HCT116 (cell line): ENCODE measurements at regions not wholly inside any gene's neighbourhood (a gene's known extent, or its start where the extent isn't known, plus 50 kb on each side); places are given as distances from the start of the nearest gene placed in this dataset.

ENCODE experiments used
- ATAC-seq: fragments of 200-7000 bp; cut with Tn5 transposase; 2 replicates; pipeline ENCODE4 v1.9.1; 2020; ENCODE audit warnings: mild to moderate bottlenecking, moderate library complexity
- BruUV-seq: library from RNA; stranded (reverse); fragments of 400-500 nt; replicated peaks from 2 replicates; lab custom pipeline; 2021; lab: Mats Ljungman, UMichigan
- CTCF ChIA-PET: fragments of 300-600 bp; sonication (Branson Sonifier 250); formaldehyde crosslinking; loops from one replicate; lab custom pipeline; 2021; ENCODE audit warnings: antibody characterized with exemption; lab: Charles Lee
- POLR2A ChIA-PET: fragments of 300-600, 350-600 bp; sonication (Branson Sonifier 250); formaldehyde crosslinking; loops from one replicate; lab custom pipeline; 2021; ENCODE audit warnings: antibody characterized with exemption; lab: Charles Lee
- RAD21 ChIA-PET, 2 experiments: fragments of 300-600 bp; sonication (Branson Sonifier 250); formaldehyde crosslinking; loops; one replicate each; lab custom pipeline; 2023; ENCODE audit warnings: low total read pairs in 2 of 2; ENCODE audit not compliant: uncharacterized antibody in 2 of 2, unreplicated experiment in 2 of 2, low non-redundant PET in 1 of 2; lab: Charles Lee
- DNase-seq: peaks from one replicate; pipeline ENCODE4 v3.0.0-alpha.2; 2010; ENCODE audit warnings: low read depth, low spot score
- H2AFZ ChIP-seq: fragments of 200-600 bp; shearing (Covaris generic), sonication (generic); 2 replicates; pipeline ENCODE4 v1.6.1; 2017; ENCODE audit warnings: low read depth, mixed run types, mixed read lengths, antibody characterized with exemption, low read length; ENCODE audit not compliant: poor library complexity, severe bottlenecking
- H3K27ac ChIP-seq: 2 replicates; pipeline ENCODE4 v1.5.1; 2012; ENCODE audit warnings: low read depth, low read length
- H3K27me3 ChIP-seq: fragments of 200-600 bp; sonication (generic); 2 replicates; pipeline ENCODE4 v1.6.1; 2016; ENCODE audit warnings: mixed run types, low read length, mixed read lengths; ENCODE audit not compliant: insufficient read depth
- H3K36me3 ChIP-seq, 2 experiments: fragments of 200-500 bp in 1 of 2; fragments of 200-600 bp in 1 of 2; sonication (Bioruptor generic) in 1 of 2; sonication (generic) in 1 of 2; 2 replicates each; pipeline versions ENCODE4 v1.5.1 to v1.6.1; 2014 to 2016; ENCODE audit warnings: low read length in 2 of 2, inconsistent platforms in 1 of 2, mixed read lengths in 1 of 2, mixed run types in 1 of 2; ENCODE audit not compliant: insufficient read depth in 2 of 2, control insufficient read depth in 1 of 2
- H3K4me1 ChIP-seq, 2 experiments: fragments of 200-600 bp in 1 of 2; sonication (generic) in 1 of 2; 2 replicates each; pipeline versions ENCODE4 v1.5.1 to v1.6.1; 2012 to 2017; ENCODE audit warnings: low read length in 2 of 2, inconsistent platforms in 1 of 2, mild to moderate bottlenecking in 1 of 2, mixed read lengths in 1 of 2, mixed run types in 1 of 2, moderate library complexity in 1 of 2; ENCODE audit not compliant: insufficient read depth in 2 of 2, control insufficient read depth in 1 of 2
- H3K4me2 ChIP-seq: fragments of 200-600 bp; sonication (generic); 2 replicates; pipeline ENCODE4 v1.6.1; 2017; ENCODE audit warnings: mixed run types, low read length, mixed read lengths
- H3K4me3 ChIP-seq, 2 experiments: fragments of 200-600 bp in 1 of 2; sonication (generic) in 1 of 2; replicated peaks in 1 of 2; 2 replicates each; pipeline ENCODE4 v1.5.1; 2011 to 2016; ENCODE audit warnings: low read length in 2 of 2, control low read depth in 1 of 2, low read depth in 1 of 2, mild to moderate bottlenecking in 1 of 2, mixed read lengths in 1 of 2, mixed run types in 1 of 2
- H3K79me2 ChIP-seq: fragments of 200-600 bp; sonication (generic); 2 replicates; pipeline ENCODE4 v1.6.1; 2017; ENCODE audit warnings: mild to moderate bottlenecking, mixed run types, low read length, moderate library complexity, mixed read lengths; ENCODE audit not compliant: insufficient read depth
- H3K9ac ChIP-seq: fragments of 200-600 bp; sonication (generic); 2 replicates; pipeline ENCODE4 v1.6.1; 2016; ENCODE audit warnings: low read length, mixed read lengths
- H3K9me2 ChIP-seq: fragments of 200-600 bp; sonication (generic), shearing (Covaris generic); 2 replicates; pipeline ENCODE4 v1.6.1; 2017; ENCODE audit warnings: mixed run types, mild to moderate bottlenecking, moderate library complexity; ENCODE audit not compliant: insufficient read depth
- H3K9me3 ChIP-seq, 2 experiments: fragments of 200-500 bp in 1 of 2; fragments of 200-600 bp in 1 of 2; sonication (Bioruptor generic) in 1 of 2; sonication (generic) in 1 of 2; 2 replicates each; pipeline ENCODE4 v1.6.1; 2014 to 2017; ENCODE audit warnings: low read length in 2 of 2, mixed read lengths in 2 of 2, inconsistent platforms in 1 of 2, low read depth in 1 of 2, mild to moderate bottlenecking in 1 of 2, mixed run types in 1 of 2, moderate library complexity in 1 of 2; ENCODE audit not compliant: control insufficient read depth in 1 of 2, insufficient read depth in 1 of 2
- H4K20me1 ChIP-seq: fragments of 200-600 bp; sonication (generic), shearing (Covaris generic); 2 replicates; pipeline ENCODE4 v1.6.1; 2017; ENCODE audit warnings: mixed run types, mild to moderate bottlenecking, moderate library complexity; ENCODE audit not compliant: insufficient read depth
- CBX3 ChIP-seq: IDR thresholded peaks from 2 replicates; pipeline ENCODE4 v1.6.1; 2012; ENCODE audit warnings: low read depth
- CTCF ChIP-seq, 3 experiments: fragments of 200-600 bp in 1 of 3; sonication (generic) in 1 of 3; IDR thresholded peaks in 2 of 3; conservative IDR thresholded peaks in 1 of 3; 2 replicates each; pipeline ENCODE4 v1.5.1; 2012 to 2017; ENCODE audit warnings: low read depth in 2 of 3, low read length in 2 of 3, antibody characterized with exemption in 1 of 3, borderline replicate concordance in 1 of 3, control low read depth in 1 of 3, mild to moderate bottlenecking in 1 of 3, mixed read lengths in 1 of 3, mixed run types in 1 of 3, moderate library complexity in 1 of 3; ENCODE audit not compliant: insufficient read depth in 1 of 3
- EGR1 ChIP-seq: IDR thresholded peaks from 2 replicates; pipeline ENCODE4 v1.6.1; 2012; ENCODE audit warnings: low read depth
- ELF1 ChIP-seq: IDR thresholded peaks from 2 replicates; pipeline ENCODE4 v1.6.1; 2012; ENCODE audit warnings: low read depth, borderline replicate concordance
- EZH2 ChIP-seq: fragments of 200-600 bp; sonication (generic); IDR thresholded peaks from 2 replicates; pipeline ENCODE4 v1.6.1; 2017; ENCODE audit warnings: antibody characterized with exemption, mixed run types
- EZH2phosphoT487 ChIP-seq: fragments of 200-600 bp; IDR thresholded peaks from 2 replicates; pipeline ENCODE4 v1.6.1; 2018; ENCODE audit warnings: antibody characterized with exemption, borderline replicate concordance
- JUND ChIP-seq: IDR thresholded peaks from 2 replicates; pipeline ENCODE4 v1.6.1; 2012
- POLR2A ChIP-seq: IDR thresholded peaks from 2 replicates; pipeline ENCODE4 v1.7.0; 2011; ENCODE audit warnings: borderline replicate concordance; ENCODE audit not compliant: insufficient read depth, insufficient read length; ENCODE audit errors: extremely low read depth
- SIN3A ChIP-seq: IDR thresholded peaks from 2 replicates; pipeline ENCODE4 v1.6.1; 2012; ENCODE audit warnings: low read depth
- SP1 ChIP-seq: IDR thresholded peaks from 2 replicates; pipeline ENCODE4 v1.6.1; 2012; ENCODE audit warnings: low read depth
- SRF ChIP-seq: IDR thresholded peaks from 2 replicates; pipeline ENCODE4 v1.6.1; 2012; ENCODE audit warnings: low read depth
- TCF7L2 ChIP-seq: IDR thresholded peaks from 2 replicates; pipeline ENCODE4 v1.7.0; 2011; ENCODE audit warnings: borderline replicate concordance, inconsistent platforms; ENCODE audit not compliant: insufficient read depth, insufficient read length; ENCODE audit errors: extremely low read depth
- ZBTB33 ChIP-seq: IDR thresholded peaks from 2 replicates; pipeline ENCODE4 v1.6.1; 2011; ENCODE audit warnings: mild to moderate bottlenecking, low read length, moderate library complexity; ENCODE audit not compliant: insufficient replicate concordance; ENCODE audit errors: extremely low read depth
- ZNF274 ChIP-seq: fragments of 200-500 bp; sonication (Bioruptor generic); IDR thresholded peaks from 2 replicates; pipeline ENCODE4 v1.6.1; 2014; ENCODE audit warnings: mild to moderate bottlenecking, low read depth, low read length, inconsistent platforms
- intact Hi-C: fragments of 100-400 bp; cut with micrococcal nuclease; formaldehyde crosslinking; loops from 2 replicates; pipeline ENCODE4 v1.10.0; 2022

GRCh38 chr14:87351007-87351406 lies 642.0 kb downstream of the GALC start:
- Histone ChIP-seq H3K9me3 (peaks cover 7 to 9% of the 10 kb centered on the region in 2 experiments; a peak in 2 of 4 replicates), H3K27me3 (no peaks in the 10 kb centered on the region), H3K4me1 (no peaks in the 10 kb centered on the region), H3K79me2 (no peaks in the 10 kb centered on the region), H2AFZ (no peak overlapping the region), H3K27ac (no peak overlapping the region), H3K4me2 (no peak overlapping the region), H3K9me2 (no peaks in the 10 kb centered on the region), H3K4me3 (no peak overlapping the region), H3K9ac (no peak overlapping the region), H3K36me3 (no peaks in the 10 kb centered on the region), H4K20me1 (no peaks in the 10 kb centered on the region)
- intact Hi-C loops = no loop called here
- no TSS peak for BruUV-seq
- no peak for ATAC-seq
- POLR2A ChIA-PET = no interaction called here
- no peak for DNase-seq
- CTCF ChIA-PET = no interaction called here
- RAD21 ChIA-PET = no interaction called here
- no peak for TF ChIP-seq ZBTB33

- Histone ChIP-seq H3K9me2 (no peaks in the 10 kb centered on the region), H3K4me1 (no peaks in the 10 kb centered on the region), H3K9me3 (peaks cover 11 to 16% of the 10 kb centered on the region in 2 experiments; a peak in 2 of 4 replicates), H3K36me3 (no peaks in the 10 kb centered on the region), H3K27me3 (no peaks in the 10 kb centered on the region), H3K27ac (no peak overlapping the region), H3K79me2 (no peaks in the 10 kb centered on the region), H4K20me1 (no peaks in the 10 kb centered on the region), H3K9ac (no peak overlapping the region), H2AFZ (no peak overlapping the region), H3K4me2 (no peak overlapping the region), H3K4me3 (no peak overlapping the region)
- TF ChIP-seq TCF7L2 (no peak), POLR2A (no peak), SRF (no peak), ELF1 (no peak), JUND (no peak), EZH2phosphoT487 (no peak), SIN3A (no peak), EGR1 (no peak), CTCF (IDR thresholded peaks at IDR 0.05 in 2 of 3, conservative IDR thresholded peaks at IDR 0.05 in 1 of 3; ENCODE audit: borderline replicate concordance in 1 of 3, insufficient read depth in 1 of 3, low read depth in 2 of 3, low read length in 2 of 3) (no peak), SP1 (no peak), ZBTB33 (no peak), ZNF274 (no peak), EZH2 (no peak), CBX3 (no peak)
- intact Hi-C loops = no loop called here
- ChIA-PET RAD21 (no interaction called here), CTCF (no interaction called here), POLR2A (no interaction called here)
- ATAC-seq (no peak), DNase-seq (no peak)
- no TSS peak for BruUV-seq
These were observed 643.1 kb downstream of the GALC start for GRCh38 chr14:87349921-87350320.
